SK-N-SH (cell line): ENCODE measurements at regions not wholly inside any gene's neighbourhood (a gene's known extent, or its start where the extent isn't known, plus 50 kb on each side); places are given as distances from the start of the nearest gene placed in this dataset.

ENCODE experiments used
- CTCF ChIA-PET: fragments of 300-600, 350-600 bp; formaldehyde crosslinking; extraction: SDS; loops from one replicate; lab custom pipeline; 2021; lab: Yijun Ruan, JAX
- POLR2A ChIA-PET: fragments of 350-600 bp; sonication (Branson Sonifier 250); formaldehyde crosslinking; extraction: SDS; loops from one replicate; lab custom pipeline; 2020; ENCODE audit warnings: antibody characterized with exemption, inconsistent platforms; lab: Yijun Ruan, JAX
- DNase-seq: peaks from one replicate; pipeline ENCODE4 v3.0.0; 2012
- H2AFZ ChIP-seq: fragments of 200-600 bp; sonication (generic); 2 replicates; pipeline ENCODE4 v1.8.1; 2016; ENCODE audit warnings: antibody characterized with exemption, mild to moderate bottlenecking, low read depth
- H3F3A ChIP-seq: fragments of 200-600 bp; sonication (generic); replicated peaks from 2 replicates; pipeline ENCODE3; 2016; ENCODE audit warnings: antibody characterized with exemption, mild to moderate bottlenecking; ENCODE audit not compliant: insufficient read depth
- H3K27ac ChIP-seq, 2 experiments: fragments of 200-500 bp in 1 of 2; fragments of 200-600 bp in 1 of 2; sonication (Bioruptor generic) in 1 of 2; sonication (generic), shearing (Covaris generic) in 1 of 2; 2 replicates each; pipeline versions ENCODE4 v1.5.1 to v1.6.1; 2014 to 2016; ENCODE audit warnings: low read depth in 2 of 2, inconsistent platforms in 1 of 2, low read length in 1 of 2, mild to moderate bottlenecking in 1 of 2, mixed read lengths in 1 of 2
- H3K27me3 ChIP-seq: fragments of 200-600 bp; sonication (generic), shearing (Covaris generic); 2 replicates; pipeline ENCODE4 v1.6.1; 2016; ENCODE audit warnings: mixed run types; ENCODE audit not compliant: insufficient read depth
- H3K36me3 ChIP-seq, 2 experiments: fragments of 200-500 bp in 1 of 2; fragments of 200-600 bp in 1 of 2; sonication (Bioruptor generic) in 1 of 2; sonication (generic) in 1 of 2; replicated peaks in 1 of 2; 2 replicates each; pipeline versions ENCODE3 to v1.5.1; 2014 to 2016; ENCODE audit warnings: low read length in 1 of 2, mild to moderate bottlenecking in 1 of 2; ENCODE audit not compliant: insufficient read depth in 2 of 2, control insufficient read depth in 1 of 2
- H3K4me1 ChIP-seq, 2 experiments: fragments of 200-500 bp in 1 of 2; fragments of 200-600 bp in 1 of 2; sonication (Bioruptor generic) in 1 of 2; sonication (generic), shearing (Covaris generic) in 1 of 2; 2 replicates each; pipeline versions ENCODE4 v1.5.1 to v1.6.1; 2014 to 2016; ENCODE audit warnings: low read depth in 1 of 2, low read length in 1 of 2, mixed run types in 1 of 2; ENCODE audit not compliant: insufficient read depth in 2 of 2, control insufficient read depth in 1 of 2
- H3K4me2 ChIP-seq: fragments of 200-600 bp; sonication (generic), shearing (Covaris generic); 2 replicates; pipeline ENCODE4 v1.6.1; 2017; ENCODE audit warnings: mixed run types
- H3K4me3 ChIP-seq, 2 experiments: fragments of 200-500 bp in 1 of 2; fragments of 200-600 bp in 1 of 2; sonication (Bioruptor generic) in 1 of 2; sonication (generic), shearing (Covaris generic) in 1 of 2; 2 replicates each; pipeline versions ENCODE4 v1.5.1 to v1.8.1; 2014 to 2016; ENCODE audit warnings: low read depth in 2 of 2, inconsistent platforms in 1 of 2, low read length in 1 of 2, mild to moderate bottlenecking in 1 of 2, mixed read lengths in 1 of 2, moderate library complexity in 1 of 2
- H3K79me2 ChIP-seq: fragments of 200-600 bp; sonication (generic); 2 replicates; pipeline ENCODE4 v1.8.1; 2017; ENCODE audit warnings: mild to moderate bottlenecking; ENCODE audit not compliant: insufficient read depth
- H3K9ac ChIP-seq: fragments of 200-600 bp; sonication (generic); 2 replicates; pipeline ENCODE4 v1.6.1; 2017; ENCODE audit warnings: mixed run types
- H3K9me2 ChIP-seq: fragments of 200-600 bp; sonication (generic); 2 replicates; pipeline ENCODE4 v1.6.1; 2017; ENCODE audit warnings: mixed run types
- H3K9me3 ChIP-seq: fragments of 200-600 bp; sonication (generic); 2 replicates; pipeline ENCODE4 v1.6.1; 2017; ENCODE audit warnings: mixed run types, mild to moderate bottlenecking, moderate library complexity
- H4K20me1 ChIP-seq: fragments of 200-600 bp; sonication (generic); 2 replicates; pipeline ENCODE4 v1.6.1; 2017; ENCODE audit warnings: mild to moderate bottlenecking, mixed run types; ENCODE audit not compliant: insufficient read depth
- CHD2 ChIP-seq: fragments of 150-350 bp; IDR thresholded peaks from 2 replicates; pipeline ENCODE4 v1.6.1; 2018; ENCODE audit warnings: low read length; ENCODE audit not compliant: partially characterized antibody
- ELF1 ChIP-seq: IDR thresholded peaks from 2 replicates; pipeline ENCODE4 v1.4.0; 2012
- EP300 ChIP-seq, 2 experiments: IDR thresholded peaks; 2 replicates each; pipeline versions ENCODE4 v1.4.0 to v1.6.1; 2012; ENCODE audit warnings: borderline replicate concordance in 1 of 2, low read depth in 1 of 2, low read length in 1 of 2
- GATA2 ChIP-seq: sonication (generic); formaldehyde crosslinking; IDR thresholded peaks from 2 replicates; pipeline ENCODE4 v1.5.0; 2020; ENCODE audit warnings: mild to moderate bottlenecking, missing genetic modification reagents
- MAX ChIP-seq: IDR thresholded peaks from 2 replicates; pipeline ENCODE4 v1.4.0; 2012; ENCODE audit warnings: low read depth
- MXI1 ChIP-seq: IDR thresholded peaks from 2 replicates; pipeline ENCODE4 v1.6.1; 2012; ENCODE audit warnings: mild to moderate bottlenecking, low read depth, low read length, improper control_type of control experiment
- PBX3 ChIP-seq: IDR thresholded peaks from 2 replicates; pipeline ENCODE4; 2012
- RCOR1 ChIP-seq: fragments of 150-350 bp; IDR thresholded peaks from 2 replicates; pipeline ENCODE4 v1.6.1; 2017; ENCODE audit warnings: antibody characterized with exemption, low read length
- TAF1 ChIP-seq: IDR thresholded peaks from 2 replicates; pipeline ENCODE4 v1.6.1; 2012; ENCODE audit warnings: low read depth, mild to moderate bottlenecking, low read length, moderate library complexity, borderline replicate concordance
- USF1 ChIP-seq: IDR thresholded peaks from 2 replicates; pipeline ENCODE4 v1.4.0; 2012; ENCODE audit warnings: low read depth, borderline replicate concordance
- YY1 ChIP-seq: IDR thresholded peaks from 2 replicates; pipeline ENCODE4 v1.4.0; 2012; ENCODE audit warnings: low read depth, mild to moderate bottlenecking
- WGBS: methylation state at CpG from one replicate; pipeline ENCODE4 v1.1.6; 2017; ENCODE audit warnings: low lambda C conversion rate; 5-methylcytosine and 5-hydroxymethylcytosine counted together

GRCh38 chr10:21069929-21070700 is 173.0 kb upstream of the NEBL start:
- TF ChIP-seq RCOR1 (peak; percentile 72; the same call in 1 of the 2 replicates), ELF1 (no peak), MAX (no peak), TAF1 (no peak), EP300 (IDR thresholded peaks at IDR 0.05; ENCODE audit: borderline replicate concordance in 1 of 2, low read depth in 1 of 2, low read length in 1 of 2) (peak in 1 of 2 experiments; percentile 57; a peak in 1 of 4 replicates), MXI1 (peak; percentile 32; the same call in 1 of the 2 replicates), GATA2 (CRISPR knock-in tag) (peak; percentile 51; the same call in 1 of the 2 replicates), CHD2 (peak; percentile 44)
- CTCF ChIA-PET, result interaction anchor here (0.7 to 3.3 kb wide), 4 partner anchors 9 to 210 kb away, joined by 3 to 12 read pairs (median 6); no protein-coding TSS in a partner anchor

GRCh38 chr10:21069278-21069677 is 172.2 kb upstream of the NEBL start:
- H3K36me3 ChIP-seq, result no peaks in the 10 kb centered on the region
- ChIA-PET POLR2A (no interaction called here), CTCF (interaction anchor here (0.8 to 3.3 kb wide), 4 partner anchors 9 to 200 kb away, joined by 3 to 12 read pairs (median 4); no protein-coding TSS in a partner anchor)
- H3K4me2 ChIP-seq, result no peak overlapping the region
- no peak overlapping the region for H3K4me3 ChIP-seq
- H3K9me2 ChIP-seq, result no peaks in the 10 kb centered on the region
- WGBS, result 68% methylated on average over 5 of the region's 5 CpGs
- no peak for DNase-seq
- H4K20me1 ChIP-seq, result no peaks in the 10 kb centered on the region
- H3K79me2 ChIP-seq, result no peaks in the 10 kb centered on the region
- H2AFZ ChIP-seq, result no peak overlapping the region
- H3K9ac ChIP-seq, result no peak overlapping the region
- TF ChIP-seq USF1 (no peak), YY1 (no peak), PBX3 (no peak)
- peaks cover 9 to 31% of the 10 kb centered on the region in 2 experiments; a peak in 2 of 4 replicates for H3K4me1 ChIP-seq
- no peaks in the 10 kb centered on the region for H3K27me3 ChIP-seq
- H3F3A ChIP-seq, result no peaks in the 10 kb centered on the region
- no peaks in the 10 kb centered on the region for H3K9me3 ChIP-seq
- peak overlapping the region in 1 of 2 experiments; percentile 90; a peak in 2 of 4 replicates for H3K27ac ChIP-seq

More at GRCh38 chr10:21069929-21070700, 173.0 kb upstream of the NEBL start:
- H3K27me3 ChIP-seq, result no peaks in the 10 kb centered on the region
- H3K4me3 ChIP-seq, result no peak overlapping the region; a peak in 1 of 4 replicates
- peak; percentile 57 for DNase-seq
- no peaks in the 10 kb centered on the region for H3K9me3 ChIP-seq
- POLR2A ChIA-PET, result interaction anchor here (0.6 to 1.1 kb wide), 2 partner anchors 10 to 29 kb away, joined by 3 to 4 read pairs; no protein-coding TSS in a partner anchor
- no peaks in the 10 kb centered on the region for H3K36me3 ChIP-seq
- no peaks in the 10 kb centered on the region for H3K79me2 ChIP-seq
- WGBS, result 41% methylated on average over 10 of the region's 10 CpGs
- H3K4me2 ChIP-seq, result no peak overlapping the region
- H2AFZ ChIP-seq, result no peak overlapping the region
- H3K27ac ChIP-seq, result peak overlapping the region in 1 of 2 experiments; percentile 90; a peak in 2 of 4 replicates
- H3F3A ChIP-seq, result no peaks in the 10 kb centered on the region
- H3K4me1 ChIP-seq, result peaks cover 9 to 31% of the 10 kb centered on the region in 2 experiments; a peak in 2 of 4 replicates
- no peaks in the 10 kb centered on the region for H3K9me2 ChIP-seq
- no peaks in the 10 kb centered on the region for H4K20me1 ChIP-seq
- no peak overlapping the region for H3K9ac ChIP-seq
